Peyer's patch (tissue), 4 donors: ENCODE measurements at regions not wholly inside any gene's neighbourhood (a gene's known extent, or its start where the extent isn't known, plus 50 kb on each side); places are given as distances from the start of the nearest gene placed in this dataset.

Source experiments
- CTCF ChIP-seq, 6 experiments: fragments of 450-650 bp in 4 of 6; fragments of 200-600 bp in 2 of 6; sonication (generic) in 1 of 6; IDR thresholded peaks; one replicate each; pipeline ENCODE4 v1.5.1; 2017 to 2019; ENCODE audit warnings: antibody characterized with exemption in 6 of 6, mild to moderate bottlenecking in 3 of 6, moderate library complexity in 1 of 6
- POLR2A ChIP-seq, 2 donors: fragments of 450-650 bp; IDR thresholded peaks; one replicate each; pipeline ENCODE4 v1.5.1; 2017; ENCODE audit warnings: antibody characterized with exemption in 2 of 2, mild to moderate bottlenecking in 2 of 2, moderate library complexity in 2 of 2

GRCh38 chr9:134525841-134526583, 115.6 kb upstream of the COL5A1 start:
- TF ChIP-seq CTCF (IDR thresholded peaks at IDR 0.05) (no peak), POLR2A (IDR thresholded peaks at IDR 0.05) (no peak)
